Stomach (tissue), 8 donors: ENCODE measurements at regions not wholly inside any gene's neighbourhood (a gene's known extent, or its start where the extent isn't known, plus 50 kb on each side); places are given as distances from the start of the nearest gene placed in this dataset.

Experiments
- DNase-seq, 2 donors: peaks; one replicate each; pipeline versions ENCODE4 v3.0.0 to v3.0.0-alpha.2; 2013 to 2019
- H3K27ac ChIP-seq, 5 donors: fragments of 200-600 bp in 4 of 5; sonication (generic) in 4 of 5; one replicate each; pipeline ENCODE4 v1.5.1; 2013 to 2019; ENCODE audit warnings: mild to moderate bottlenecking in 1 of 5, moderate library complexity in 1 of 5
- H3K27me3 ChIP-seq, 3 donors: fragments of 200-600 bp; sonication (generic); one replicate each; pipeline ENCODE4 v1.5.1; 2017 to 2019; ENCODE audit warnings: mixed run types in 1 of 3
- H3K36me3 ChIP-seq, 4 donors: fragments of 200-600 bp; sonication (generic); 1 replicate in 3 of 4; 2 replicates in 1 of 4; pipeline ENCODE4 v1.5.1; 2016 to 2019
- H3K4me1 ChIP-seq, 4 donors: fragments of 200-600 bp; sonication (generic); one replicate each; pipeline ENCODE4 v1.5.1; 2016 to 2019
- H3K4me3 ChIP-seq, 4 donors: fragments of 200-600 bp; sonication (generic) in 3 of 4; one replicate each; pipeline ENCODE4 v1.5.1; 2016 to 2019; ENCODE audit warnings: mild to moderate bottlenecking in 1 of 4
- H3K9me3 ChIP-seq, 4 donors: fragments of 200-600 bp; sonication (generic); one replicate each; pipeline ENCODE4 v1.5.1; 2016 to 2019
- EP300 ChIP-seq: sonication (generic); formaldehyde crosslinking; IDR thresholded peaks from one replicate; pipeline ENCODE4 v1.6.1; 2017; ENCODE audit warnings: antibody characterized with exemption
- POLR2A ChIP-seq, 4 donors: fragments of 450-650 bp; IDR thresholded peaks; one replicate each; pipeline ENCODE4 v1.6.1; 2016; ENCODE audit warnings: antibody characterized with exemption in 4 of 4, control low read depth in 2 of 4, mild to moderate bottlenecking in 1 of 4, moderate library complexity in 1 of 4
- POLR2AphosphoS5 ChIP-seq, 3 donors: sonication (generic); formaldehyde crosslinking; IDR thresholded peaks; one replicate each; pipeline ENCODE4 v1.6.1; 2016; ENCODE audit warnings: antibody characterized with exemption in 3 of 3
- WGBS, 5 donors: extraction: QIAGEN DNeasy Blood & Tissue Kit in 3 of 5; methylation state at CpG; one replicate each; pipeline versions ENCODE4 v1.1.5 to v1.1.7; 2013 to 2018; 5-methylcytosine and 5-hydroxymethylcytosine counted together
- intact Hi-C: fragments of 100-400 bp; cut with DNase I; formaldehyde crosslinking; loops from one replicate; pipeline ENCODE4 v1.15.1; 2023; ENCODE audit warnings: low total_unique reads
- TF ChIP-seq, protein P1 (sequence below), 7 experiments: fragments of 450-650 bp in 4 of 7; fragments of 200-600 bp in 3 of 7; sonication (generic) in 3 of 7; IDR thresholded peaks; one replicate each; pipeline ENCODE4 v1.5.1; 2016 to 2019; ENCODE audit warnings: antibody characterized with exemption in 7 of 7, control low read depth in 2 of 7, mild to moderate bottlenecking in 1 of 7
- donor health status: healthy with polysubstance abuse.
- donor health status: Bipolar disorder and iron deficiency.
- donor health status: healthy.

DNA sequence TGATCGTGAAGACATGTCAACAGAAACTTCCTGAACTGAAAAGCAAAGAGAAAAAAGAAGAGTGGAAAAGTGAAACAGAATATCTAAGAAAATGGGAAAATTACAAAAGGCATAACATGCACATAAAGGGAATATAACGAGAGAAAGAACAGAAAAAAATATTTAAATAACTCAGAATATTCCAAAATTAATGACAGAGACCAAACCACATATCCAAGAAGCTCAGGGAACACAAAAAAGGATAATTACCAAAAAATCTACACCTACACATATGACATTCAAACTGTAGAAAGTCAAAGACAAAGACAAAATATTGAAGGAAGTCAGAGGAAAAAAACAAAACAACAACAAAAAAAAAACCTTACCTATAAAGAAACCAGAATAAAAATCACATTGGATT is 105.5 kb downstream of the OR13A1 start:
- H3K27ac ChIP-seq, result no peak overlapping the region
- intact Hi-C loops, result no loop called here
- TF ChIP-seq POLR2A (IDR thresholded peaks at IDR 0.05) (no peak), EP300 (no peak), POLR2AphosphoS5 (IDR thresholded peaks at IDR 0.05) (no peak)
- TF ChIP-seq, protein P1, sequence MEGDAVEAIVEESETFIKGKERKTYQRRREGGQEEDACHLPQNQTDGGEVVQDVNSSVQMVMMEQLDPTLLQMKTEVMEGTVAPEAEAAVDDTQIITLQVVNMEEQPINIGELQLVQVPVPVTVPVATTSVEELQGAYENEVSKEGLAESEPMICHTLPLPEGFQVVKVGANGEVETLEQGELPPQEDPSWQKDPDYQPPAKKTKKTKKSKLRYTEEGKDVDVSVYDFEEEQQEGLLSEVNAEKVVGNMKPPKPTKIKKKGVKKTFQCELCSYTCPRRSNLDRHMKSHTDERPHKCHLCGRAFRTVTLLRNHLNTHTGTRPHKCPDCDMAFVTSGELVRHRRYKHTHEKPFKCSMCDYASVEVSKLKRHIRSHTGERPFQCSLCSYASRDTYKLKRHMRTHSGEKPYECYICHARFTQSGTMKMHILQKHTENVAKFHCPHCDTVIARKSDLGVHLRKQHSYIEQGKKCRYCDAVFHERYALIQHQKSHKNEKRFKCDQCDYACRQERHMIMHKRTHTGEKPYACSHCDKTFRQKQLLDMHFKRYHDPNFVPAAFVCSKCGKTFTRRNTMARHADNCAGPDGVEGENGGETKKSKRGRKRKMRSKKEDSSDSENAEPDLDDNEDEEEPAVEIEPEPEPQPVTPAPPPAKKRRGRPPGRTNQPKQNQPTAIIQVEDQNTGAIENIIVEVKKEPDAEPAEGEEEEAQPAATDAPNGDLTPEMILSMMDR (IDR thresholded peaks at IDR 0.05), result no peak
- no peaks in the 10 kb centered on the region for H3K36me3 ChIP-seq
- peaks cover 0 to 14% (median 0%) of the 10 kb centered on the region in 3 donors for H3K27me3 ChIP-seq
- no peak for DNase-seq
- WGBS, 5 donors, result 84 to 91% (median 87%) methylated on average over 2 of the region's 2 CpGs
- no peak overlapping the region for H3K4me3 ChIP-seq
- H3K9me3 ChIP-seq, result no peaks in the 10 kb centered on the region
- no peaks in the 10 kb centered on the region for H3K4me1 ChIP-seq

DNA sequence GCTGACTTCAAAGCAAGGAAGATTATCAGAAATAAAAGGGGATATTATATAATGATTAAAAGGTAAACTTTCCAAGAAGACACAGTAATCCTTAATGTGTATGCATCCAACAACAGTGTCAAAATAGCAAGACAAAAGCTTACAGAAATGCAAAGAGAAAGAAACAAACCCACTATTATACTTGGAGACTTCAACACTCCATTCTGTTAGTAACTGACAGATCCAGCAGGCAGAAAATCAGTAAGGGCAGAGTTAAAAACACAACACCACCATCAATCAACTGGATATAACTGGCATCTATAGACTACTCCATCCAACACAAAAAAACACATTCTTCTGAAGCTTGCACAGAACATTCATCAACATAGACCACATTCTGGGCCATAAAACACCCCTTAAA is 103.8 kb downstream of the OR13A1 start:
- no peak overlapping the region for H3K4me3 ChIP-seq
- intact Hi-C loops, result no loop called here
- no peak overlapping the region for H3K27ac ChIP-seq
- no peaks in the 10 kb centered on the region for H3K27me3 ChIP-seq
- H3K9me3 ChIP-seq, result no peaks in the 10 kb centered on the region
- no peak for DNase-seq
- no peaks in the 10 kb centered on the region for H3K4me1 ChIP-seq
- TF ChIP-seq, protein P1 (IDR thresholded peaks at IDR 0.05), result no peak
- no peak for TF ChIP-seq POLR2A (IDR thresholded peaks at IDR 0.05)
- TF ChIP-seq EP300, result no peak
- TF ChIP-seq POLR2AphosphoS5 (IDR thresholded peaks at IDR 0.05), result no peak
- no peaks in the 10 kb centered on the region for H3K36me3 ChIP-seq

DNA sequence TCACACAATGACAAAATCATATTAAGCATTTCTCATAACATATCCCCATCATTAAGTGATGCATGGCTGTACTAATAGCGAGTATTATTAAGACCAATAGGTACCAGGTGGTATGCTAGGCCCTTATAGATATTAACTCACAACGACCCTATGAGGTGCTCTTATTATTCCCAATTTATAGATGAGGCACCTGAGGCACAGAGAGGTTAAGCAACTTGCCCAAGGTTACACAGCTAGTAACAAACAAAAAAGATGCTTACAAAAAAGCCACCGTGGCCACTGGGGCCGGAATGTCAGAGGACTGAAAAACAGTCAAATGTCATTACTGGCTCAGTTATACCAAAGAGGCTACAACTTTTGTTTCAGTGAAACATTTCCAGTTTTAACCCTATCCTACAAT is 96.0 kb downstream of the OR13A1 start:
- Histone ChIP-seq H3K36me3 (no peaks in the 10 kb centered on the region), H3K9me3 (no peaks in the 10 kb centered on the region), H3K4me3 (no peak overlapping the region), H3K27me3 (peaks cover 0 to 5% (median 3%) of the 10 kb centered on the region in 3 donors), H3K4me1 (no peaks in the 10 kb centered on the region), H3K27ac (no peak overlapping the region)
- no peak for TF ChIP-seq POLR2AphosphoS5 (IDR thresholded peaks at IDR 0.05)
- TF ChIP-seq, protein P1 (IDR thresholded peaks at IDR 0.05), result no peak
- no peak for TF ChIP-seq POLR2A (IDR thresholded peaks at IDR 0.05)
- TF ChIP-seq EP300, result no peak
- no peak for DNase-seq
- intact Hi-C loops, result no loop called here
- 72 to 80% (median 72%) methylated on average over 4 of the region's 4 CpGs for WGBS, 5 donors

DNA sequence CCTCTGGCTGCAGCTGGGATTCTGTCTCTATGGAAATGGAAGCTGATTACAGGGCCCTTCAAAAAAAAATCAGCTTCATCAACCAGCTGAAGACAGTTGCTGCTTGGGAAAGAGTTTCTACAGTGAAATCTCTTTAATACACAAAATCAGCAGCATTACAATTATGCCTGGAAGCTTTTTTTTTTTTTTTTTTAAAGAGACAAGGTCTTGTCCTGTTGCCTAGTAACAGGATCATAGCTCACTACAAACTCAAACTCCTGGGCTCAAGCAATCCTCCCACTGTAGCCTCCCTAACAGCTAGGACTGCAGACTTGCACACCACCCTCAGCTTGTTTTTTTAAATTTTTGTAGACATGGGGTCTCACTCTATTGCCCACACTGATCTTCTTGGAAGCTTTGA is 94.5 kb downstream of the OR13A1 start:
- TF ChIP-seq EP300 (no peak), POLR2AphosphoS5 (IDR thresholded peaks at IDR 0.05) (no peak), POLR2A (IDR thresholded peaks at IDR 0.05) (no peak)
- TF ChIP-seq, protein P1 (IDR thresholded peaks at IDR 0.05), result no peak
- no peak overlapping the region for H3K27ac ChIP-seq
- no peaks in the 10 kb centered on the region for H3K9me3 ChIP-seq
- no peak for DNase-seq
- H3K4me1 ChIP-seq, result no peaks in the 10 kb centered on the region
- no peaks in the 10 kb centered on the region for H3K36me3 ChIP-seq
- peaks cover 0 to 13% (median 3%) of the 10 kb centered on the region in 3 donors for H3K27me3 ChIP-seq
- no peak overlapping the region for H3K4me3 ChIP-seq
- intact Hi-C loops, result no loop called here
